ENCODE measurements at regions not wholly inside any gene's neighbourhood (a gene's known extent, or its start where the extent isn't known, plus 50 kb on each side); places are given as distances from the start of the nearest gene placed in this dataset.

DNA sequence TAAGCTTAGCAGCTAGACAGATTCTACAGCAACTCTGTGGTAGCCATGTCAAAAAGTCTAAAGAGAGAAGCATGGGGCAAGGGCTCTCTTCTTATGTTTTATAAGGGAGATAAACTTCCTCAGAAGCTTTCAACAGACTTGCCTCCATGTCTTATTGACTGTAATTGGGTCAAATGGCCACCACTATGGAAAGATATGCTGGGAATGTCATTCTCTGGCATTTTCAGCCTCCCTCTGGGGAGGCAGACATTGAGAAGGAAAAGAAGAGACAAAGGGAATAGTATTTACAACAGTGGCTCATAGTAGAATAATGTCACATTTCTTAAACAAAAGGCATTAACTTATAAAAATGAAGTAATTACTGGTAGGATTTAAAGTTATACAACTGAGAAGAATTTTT, 1964.5 kb upstream of the PIK3C3 start:
- TF ChIP-seq, protein P1, sequence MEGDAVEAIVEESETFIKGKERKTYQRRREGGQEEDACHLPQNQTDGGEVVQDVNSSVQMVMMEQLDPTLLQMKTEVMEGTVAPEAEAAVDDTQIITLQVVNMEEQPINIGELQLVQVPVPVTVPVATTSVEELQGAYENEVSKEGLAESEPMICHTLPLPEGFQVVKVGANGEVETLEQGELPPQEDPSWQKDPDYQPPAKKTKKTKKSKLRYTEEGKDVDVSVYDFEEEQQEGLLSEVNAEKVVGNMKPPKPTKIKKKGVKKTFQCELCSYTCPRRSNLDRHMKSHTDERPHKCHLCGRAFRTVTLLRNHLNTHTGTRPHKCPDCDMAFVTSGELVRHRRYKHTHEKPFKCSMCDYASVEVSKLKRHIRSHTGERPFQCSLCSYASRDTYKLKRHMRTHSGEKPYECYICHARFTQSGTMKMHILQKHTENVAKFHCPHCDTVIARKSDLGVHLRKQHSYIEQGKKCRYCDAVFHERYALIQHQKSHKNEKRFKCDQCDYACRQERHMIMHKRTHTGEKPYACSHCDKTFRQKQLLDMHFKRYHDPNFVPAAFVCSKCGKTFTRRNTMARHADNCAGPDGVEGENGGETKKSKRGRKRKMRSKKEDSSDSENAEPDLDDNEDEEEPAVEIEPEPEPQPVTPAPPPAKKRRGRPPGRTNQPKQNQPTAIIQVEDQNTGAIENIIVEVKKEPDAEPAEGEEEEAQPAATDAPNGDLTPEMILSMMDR (IDR thresholded peaks at IDR 0.05), result no peak
- no peak for TF ChIP-seq POLR2A (IDR thresholded peaks at IDR 0.05)
